Posterior vena cava (tissue), 2 donors: ENCODE measurements at regions not wholly inside any gene's neighbourhood (a gene's known extent, or its start where the extent isn't known, plus 50 kb on each side); places are given as distances from the start of the nearest gene placed in this dataset.
"Not testable (repeated sequence)": the region's sequence is repeated elsewhere in the genome, so short reads cannot be mapped to it uniquely, and the experiment has no call there.

Experiments used
- DNase-seq: peaks from one replicate; pipeline ENCODE4 v3.0.0-alpha.2; 2020; ENCODE audit warnings: low spot score
- intact Hi-C, 2 donors: fragments of 100-400 bp; cut with DNase I; formaldehyde crosslinking; loops; one replicate each; pipeline versions ENCODE4 v1.14.1 to v1.14.2; 2022 to 2023
- donor health status: DM: yes; HTN: yes; CAD: no.
- donor health status: DM: yes; HTN: yes; CAD: no.

DNA sequence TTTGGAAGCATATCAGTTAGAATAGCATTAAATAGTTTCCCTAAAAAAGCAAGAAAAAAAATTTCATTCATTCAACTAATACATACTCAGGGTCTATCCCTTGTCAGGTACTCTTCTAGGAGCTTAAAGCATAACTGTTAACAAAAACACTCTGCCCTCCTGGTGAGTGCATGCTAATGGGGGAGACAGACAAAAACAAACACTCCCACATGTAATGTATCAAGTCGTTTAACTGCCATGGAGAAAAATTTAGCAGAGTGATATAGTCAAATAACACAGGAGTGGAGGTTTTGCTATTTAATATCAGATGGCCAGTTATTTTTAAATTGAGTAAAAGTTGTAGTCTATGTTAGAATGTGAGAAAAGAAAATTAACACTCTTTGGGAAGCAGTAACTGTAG is 254.5 kb upstream of the RARB start:
- DNase-seq: no peak
- intact Hi-C loops: no loop called here

DNA sequence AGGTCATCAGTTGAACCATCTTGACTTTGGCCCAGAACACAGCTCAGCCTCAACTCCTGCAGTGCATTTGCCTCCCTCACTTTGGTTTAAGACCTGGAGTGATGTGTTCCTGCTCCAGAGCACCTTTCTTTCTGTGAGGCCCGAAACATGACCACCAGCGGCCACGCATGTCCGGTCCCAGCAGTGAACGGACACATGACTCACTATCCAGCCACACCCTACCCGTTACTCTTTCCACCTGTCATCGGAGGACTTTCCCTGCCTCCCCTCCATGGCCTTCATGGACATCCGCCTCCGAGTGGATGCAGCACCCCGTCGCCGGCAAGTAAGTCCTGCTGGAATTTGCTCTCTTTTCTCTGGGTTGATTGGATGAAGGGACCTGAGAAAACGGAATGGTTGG is 253.8 kb upstream of the RARB start:
- intact Hi-C loops: no loop called here
- no peak for DNase-seq

DNA sequence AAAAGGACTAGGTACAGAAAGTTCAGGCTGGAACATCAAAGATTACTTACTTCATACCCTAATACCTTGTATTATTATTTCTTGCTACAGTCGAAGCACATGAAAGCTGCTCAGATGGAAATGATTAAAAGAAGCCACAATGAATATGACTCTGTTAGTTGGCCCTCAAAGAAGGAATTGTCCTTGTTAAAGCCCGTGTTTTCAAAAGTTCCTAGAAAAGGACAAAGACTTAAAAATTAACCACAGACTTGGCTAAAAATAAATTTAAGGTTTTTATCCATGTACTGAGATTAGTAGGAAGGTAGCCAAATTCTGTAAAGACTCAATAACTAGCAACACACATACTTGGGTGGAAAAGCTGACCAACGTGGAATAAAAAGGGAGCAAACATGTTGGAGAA is 251.0 kb upstream of the RARB start:
- intact Hi-C loops: no loop called here
- DNase-seq: no peak

DNA sequence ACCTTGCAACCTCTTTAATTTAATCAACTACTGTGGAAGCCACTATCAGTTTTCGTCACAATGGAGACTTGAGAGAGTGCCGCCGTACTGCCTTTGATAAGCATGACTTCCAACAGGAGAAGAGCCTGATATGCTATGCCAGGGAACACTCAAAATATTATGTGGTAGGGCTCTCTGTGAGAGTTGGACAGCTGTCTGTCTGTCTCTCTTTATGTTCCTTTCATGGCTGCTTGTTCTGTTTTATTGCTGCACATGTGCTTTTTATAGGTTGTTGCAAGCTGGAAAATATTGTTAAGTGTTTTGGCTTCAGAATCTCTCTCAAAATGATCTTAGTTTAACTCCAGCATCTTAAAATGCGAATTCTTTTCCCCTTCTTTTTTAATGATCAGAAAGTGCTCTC is 249.4 kb upstream of the RARB start:
- intact Hi-C loops: no loop called here
- DNase-seq: no peak

DNA sequence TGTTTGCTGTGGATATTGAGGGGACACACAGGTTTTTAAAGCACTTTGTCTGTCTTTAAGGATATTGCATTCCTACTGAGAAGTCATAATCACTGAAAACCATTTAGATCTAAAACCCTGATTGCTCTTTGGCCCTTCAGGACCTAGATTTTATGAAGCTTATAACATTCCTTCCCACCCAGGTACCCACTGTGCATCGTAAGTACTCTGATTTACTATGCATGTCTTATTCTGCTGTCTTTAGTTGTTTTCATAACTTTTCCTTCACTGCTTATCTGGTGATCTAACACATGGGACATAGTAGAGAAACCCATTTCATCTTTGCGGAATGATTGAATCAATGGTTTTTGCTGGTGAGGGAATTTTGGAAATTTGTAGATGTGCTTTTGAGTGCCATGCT is 247.0 kb upstream of the RARB start:
- intact Hi-C loops: no loop called here
- DNase-seq: no peak

- intact Hi-C loops: no loop called here
- DNase-seq: no peak
These were observed 245.3 kb upstream of the RARB start for GRCh38 chr3:25182794-25183193.

DNA sequence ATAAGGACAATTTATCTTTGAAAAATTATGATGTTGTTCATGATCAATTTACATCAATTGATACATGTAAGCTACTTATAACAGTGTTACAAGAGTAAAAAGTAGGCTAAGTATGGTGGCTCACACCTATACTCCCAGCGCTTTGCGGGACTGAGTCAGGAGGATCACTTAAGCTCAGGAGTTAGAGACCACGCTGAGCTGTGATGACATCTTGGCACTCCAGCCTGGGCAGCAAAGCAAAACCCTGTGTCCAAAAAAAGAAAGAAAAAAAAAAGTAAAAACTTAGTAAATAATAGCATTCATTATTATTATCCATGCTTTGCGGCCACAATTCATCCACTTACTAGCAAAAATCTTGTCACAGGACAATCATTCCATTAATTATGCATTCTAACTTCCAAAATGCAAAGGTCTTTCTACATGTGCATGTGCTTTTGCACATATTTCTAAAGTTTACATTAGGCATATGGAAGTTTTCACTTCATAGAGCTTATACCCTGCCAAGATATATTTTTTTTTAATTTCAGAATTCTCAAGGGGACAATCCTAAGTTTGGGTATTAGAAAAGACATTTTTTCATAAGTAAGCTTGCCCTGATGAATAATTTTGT is 243.3 kb upstream of the RARB start:
- no peak for DNase-seq

DNA sequence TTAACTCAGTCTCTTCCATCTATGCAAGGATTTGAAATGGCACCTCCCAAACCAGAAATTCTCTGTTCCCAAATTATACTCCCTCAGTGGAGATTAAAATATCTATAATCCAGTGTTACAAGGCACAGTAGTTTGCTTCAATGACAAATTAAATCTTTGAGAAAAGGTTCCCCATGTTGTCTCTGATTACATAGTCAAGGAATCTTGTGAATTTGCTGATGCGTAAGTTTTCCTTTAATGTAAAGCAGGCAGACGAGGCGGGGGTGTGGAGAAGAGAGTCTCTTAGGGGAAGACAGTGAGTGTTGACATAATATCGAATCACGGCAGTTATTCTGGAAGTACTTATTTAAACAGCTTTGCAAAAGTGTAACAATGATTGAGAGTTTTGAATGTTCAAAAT is 236.4 kb upstream of the RARB start:
- no peak for DNase-seq
- intact Hi-C loops: no loop called here

More for the DNA sequence above, 243.3 kb upstream of the RARB start:
- intact Hi-C loops: no loop called here

- DNase-seq, intact Hi-C loops: not testable (repeated sequence)
These were observed 228.5 kb upstream of the RARB start for GRCh38 chr3:25199567-25199966.

DNA sequence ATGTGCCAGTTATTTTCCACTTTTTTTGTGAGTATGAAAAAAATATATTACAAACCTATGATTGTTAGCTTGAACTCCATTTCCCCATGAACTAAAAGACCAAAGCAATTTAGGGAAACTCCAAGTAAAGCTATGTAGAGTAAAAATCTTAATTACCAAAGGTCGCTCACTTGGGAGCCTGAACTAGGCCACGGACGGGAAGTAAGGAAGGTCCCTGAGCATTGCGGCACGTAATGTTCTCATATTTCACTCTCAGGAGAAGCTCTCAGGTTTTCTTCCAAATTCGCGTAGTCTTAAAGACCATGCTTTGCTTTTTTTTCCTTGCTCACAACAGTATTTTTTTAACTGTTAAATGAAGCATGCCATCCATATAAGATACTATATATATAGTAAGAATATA is 215.3 kb upstream of the RARB start:
- intact Hi-C loops: no loop called here
- no peak for DNase-seq

DNA sequence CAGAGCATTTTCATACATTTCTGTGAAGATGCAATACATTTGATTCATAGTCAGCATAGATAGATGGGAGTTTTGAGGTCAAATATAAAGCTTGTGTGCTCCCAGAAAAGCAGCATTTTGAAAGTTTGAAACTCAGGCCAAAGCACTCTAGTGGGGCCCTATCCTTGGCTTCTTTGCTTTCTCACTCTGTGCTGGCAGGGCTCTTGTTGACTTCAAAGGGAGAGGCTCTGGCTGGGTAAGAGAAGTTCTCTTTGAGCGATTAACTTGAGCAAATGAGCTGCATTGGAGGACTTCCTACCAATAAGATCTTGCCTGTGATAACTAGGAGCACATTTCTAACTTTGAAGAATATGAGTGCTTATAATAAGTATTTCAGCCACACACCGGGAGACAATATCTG is 214.0 kb upstream of the RARB start:
- DNase-seq: no peak
- intact Hi-C loops: no loop called here

- no peak for DNase-seq
- intact Hi-C loops: no loop called here
These were observed 209.7 kb upstream of the RARB start for GRCh38 chr3:25218362-25218761.

GRCh38 chr3:25226747-25227146 is 201.3 kb upstream of the RARB start:
- DNase-seq: no peak
- intact Hi-C loops: no loop called here

DNA sequence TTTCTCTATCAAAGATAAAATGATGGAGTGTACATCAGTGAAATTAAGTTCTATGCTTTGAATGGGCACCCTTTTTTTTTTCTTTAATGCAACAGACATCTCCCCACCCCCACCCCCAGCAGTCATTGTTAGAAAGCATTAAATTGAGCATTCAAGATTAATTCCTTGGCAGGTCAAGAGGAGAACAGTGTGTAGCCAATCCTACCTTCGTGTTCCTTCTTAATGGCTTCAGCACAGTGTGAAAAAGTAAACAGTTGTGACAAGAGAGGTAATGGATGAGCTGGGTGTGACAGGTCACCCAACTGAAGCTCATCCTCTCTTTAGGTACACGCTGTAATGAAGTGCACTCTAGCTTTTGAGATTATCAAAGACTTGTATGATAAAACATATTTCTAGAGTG is 198.5 kb upstream of the RARB start:
- intact Hi-C loops: no loop called here
- DNase-seq: no peak

- intact Hi-C loops: no loop called here
- DNase-seq: no peak
These were observed 193.0 kb upstream of the RARB start for GRCh38 chr3:25235031-25235430.

DNA sequence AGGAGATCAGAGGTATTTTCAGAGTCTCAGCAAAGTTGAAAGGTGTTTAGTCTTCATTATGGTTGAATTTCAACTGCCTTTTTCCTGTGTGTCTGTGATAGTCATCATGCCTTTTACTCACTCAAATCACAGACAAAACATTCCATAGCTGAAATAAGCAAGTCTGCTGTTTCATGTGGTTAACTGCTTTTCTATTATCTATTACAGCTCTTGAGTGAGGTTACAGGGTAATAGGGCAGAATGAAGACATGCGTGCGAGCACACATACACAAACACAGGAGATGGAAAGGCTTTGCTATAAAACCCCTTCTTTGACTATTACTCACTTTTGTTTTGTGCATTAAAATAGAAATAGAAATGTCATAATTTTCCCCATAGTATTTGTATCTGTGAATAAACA is 192.6 kb upstream of the RARB start:
- no peak for DNase-seq
- intact Hi-C loops: no loop called here

GRCh38 chr3:25237602-25238001 is 190.5 kb upstream of the RARB start:
- no peak for DNase-seq
- intact Hi-C loops: no loop called here

DNA sequence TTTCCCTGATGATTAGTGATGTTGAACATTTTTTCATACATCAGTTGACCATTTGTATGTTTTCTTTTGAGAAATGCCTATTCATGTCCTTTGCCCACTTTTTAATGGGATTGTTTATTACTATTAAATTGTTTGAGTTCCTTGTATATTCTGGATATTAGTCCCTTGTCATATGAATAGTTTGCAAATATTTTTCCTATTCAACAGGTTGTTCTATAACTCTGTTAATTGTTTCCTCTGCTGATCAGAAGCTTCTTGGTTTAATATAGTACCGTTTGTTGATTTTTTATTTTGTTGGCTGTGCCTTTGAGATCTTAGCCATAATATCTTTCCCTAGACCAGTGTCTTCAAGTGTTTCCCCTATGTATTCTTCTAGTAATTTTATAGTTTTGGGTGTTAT is 189.0 kb upstream of the RARB start:
- intact Hi-C loops: no loop called here
- DNase-seq: no peak

DNA sequence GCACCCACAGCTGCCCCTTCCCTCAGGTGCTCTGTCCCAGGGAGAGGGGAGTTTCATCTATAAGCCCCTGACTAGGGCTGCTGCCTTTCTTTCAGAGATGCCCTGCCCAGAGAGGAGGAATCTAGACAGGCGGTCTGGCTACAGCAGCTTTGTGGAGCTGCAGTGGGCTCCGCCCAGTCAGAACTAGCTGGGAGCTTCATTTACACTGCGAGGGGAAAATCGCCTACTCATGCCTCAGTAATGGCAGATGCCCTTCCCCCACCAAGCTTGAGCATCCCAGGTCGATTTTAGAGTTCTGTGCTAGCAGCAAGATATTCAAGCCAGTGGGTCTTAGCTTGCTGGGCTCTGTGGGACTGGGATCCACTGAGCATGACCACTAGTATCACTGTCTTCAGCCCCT is 181.2 kb upstream of the RARB start:
- no peak for DNase-seq
- intact Hi-C loops: no loop called here

DNA sequence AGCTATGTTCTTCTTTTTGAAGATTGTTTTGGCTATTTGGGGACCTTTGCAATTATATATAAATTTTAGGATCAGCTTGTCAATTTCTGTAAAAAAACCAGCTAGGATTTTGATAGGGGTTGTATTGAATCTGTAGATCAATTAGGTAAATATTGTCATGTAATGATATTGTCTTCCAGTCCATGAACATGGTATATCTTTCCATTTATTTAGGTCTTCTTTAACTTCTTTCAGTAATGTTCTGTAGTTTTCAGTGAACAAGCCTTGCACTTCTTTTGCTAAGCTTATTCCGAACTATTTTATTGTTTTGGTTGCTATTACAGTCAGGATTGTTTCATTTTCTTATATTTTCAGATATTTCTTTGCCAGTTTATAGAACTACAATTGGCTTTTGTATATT is 175.8 kb upstream of the RARB start:
- DNase-seq: no peak
- intact Hi-C loops: loop anchor here in 1 of 2 donors (10.0 kb wide), 1 partner anchor 227 kb away; no protein-coding TSS in a partner anchor

DNA sequence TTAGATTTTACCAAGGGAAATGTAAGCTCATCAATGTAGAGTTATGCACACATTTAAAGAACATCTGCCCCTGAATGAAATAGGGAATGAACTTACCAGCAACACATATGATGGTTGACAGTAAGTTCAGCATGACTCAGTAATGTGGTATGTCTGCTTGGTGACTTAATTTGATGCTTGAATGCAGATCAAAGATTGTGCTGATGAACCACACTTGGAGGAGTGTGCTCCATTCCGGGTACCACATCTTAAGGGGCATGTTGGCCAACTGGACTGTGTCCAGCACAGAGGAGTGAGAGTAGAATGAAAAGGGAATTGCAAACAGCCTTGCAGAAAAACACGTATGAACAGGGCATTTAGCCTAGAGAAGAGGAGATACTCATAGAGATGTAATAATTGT is 171.0 kb upstream of the RARB start:
- intact Hi-C loops: loop anchor here in 1 of 2 donors (10.0 kb wide), 1 partner anchor 232 kb away; no protein-coding TSS in a partner anchor

GRCh38 chr3:25259871-25260270 is 168.2 kb upstream of the RARB start:
- intact Hi-C loops: loop anchor here in 1 of 2 donors (10.0 kb wide), 1 partner anchor 235 kb away; no protein-coding TSS in a partner anchor
- no peak for DNase-seq

More for the DNA sequence above, 171.0 kb upstream of the RARB start:
- DNase-seq: no peak
